GM19240 (cell line): ENCODE measurements at regions not wholly inside any gene's neighbourhood (a gene's known extent, or its start where the extent isn't known, plus 50 kb on each side); places are given as distances from the start of the nearest gene placed in this dataset.

ENCODE experiments used
- DNase-seq: peaks from one replicate; pipeline ENCODE4 v3.0.0; 2011; ENCODE audit warnings: low spot score; ENCODE audit not compliant: insufficient read length

GRCh38 chr12:83190631-83191390, 504.1 kb downstream of the TMTC2 start:
- no peak for DNase-seq

- DNase-seq = no peak
Observed at GRCh38 chr12:83186419-83186818, 499.7 kb downstream of the TMTC2 start.

DNA sequence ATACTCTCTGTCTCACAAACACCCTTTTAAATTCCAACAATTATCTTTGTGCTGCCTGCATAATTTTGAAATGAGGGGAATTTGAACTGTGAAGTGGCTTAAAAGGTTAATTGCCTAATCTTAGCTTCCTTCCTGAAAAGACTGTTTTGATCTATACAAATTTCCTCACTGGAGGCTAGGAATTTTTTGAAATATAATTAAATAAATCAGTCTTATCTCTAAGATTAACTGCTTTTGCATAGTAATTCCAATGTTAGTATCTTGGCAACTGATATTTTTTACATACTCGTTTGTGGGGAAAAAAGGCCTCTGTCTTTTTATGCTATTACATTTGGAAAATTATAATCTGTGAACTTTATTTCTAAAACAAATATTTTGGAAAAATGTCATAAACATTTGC, 498.5 kb downstream of the TMTC2 start:
- DNase-seq = no peak
